GM23338 (cell line): ENCODE measurements at regions not wholly inside any gene's neighbourhood (a gene's known extent, or its start where the extent isn't known, plus 50 kb on each side); places are given as distances from the start of the nearest gene placed in this dataset.
"Not testable (repeated sequence)": the region's sequence is repeated elsewhere in the genome, so short reads cannot be mapped to it uniquely, and the experiment has no call there.

Experiments used
- ATAC-seq: fragments of 200-7000 bp; cut with Tn5 transposase; 3 replicates; pipeline ENCODE4 v1.9.1; 2020
- DNase-seq: peaks from one replicate; pipeline ENCODE4 v3.0.0-alpha.2; 2015; ENCODE audit warnings: low spot score
- H2AFZ ChIP-seq: fragments of 200-600 bp; sonication (generic); 2 replicates; pipeline ENCODE4 v1.8.0; 2016; ENCODE audit warnings: antibody characterized with exemption, mild to moderate bottlenecking, moderate library complexity
- H3F3A ChIP-seq: fragments of 200-600 bp; sonication (generic); replicated peaks from 2 replicates; pipeline ENCODE4 v1.8.0; 2017; ENCODE audit warnings: antibody characterized with exemption, mixed run types, low read depth
- H3K27ac ChIP-seq: fragments of 200-600 bp; sonication (generic); 2 replicates; pipeline ENCODE4 v1.6.1; 2016; ENCODE audit warnings: low read depth
- H3K27me3 ChIP-seq: fragments of 200-600 bp; sonication (generic); 2 replicates; pipeline ENCODE4 v1.8.0; 2016; ENCODE audit warnings: mild to moderate bottlenecking, mixed run types, moderate library complexity; ENCODE audit not compliant: insufficient read depth
- H3K36me3 ChIP-seq: fragments of 200-600 bp; sonication (generic); 2 replicates; pipeline ENCODE4 v1.8.0; 2016; ENCODE audit warnings: mild to moderate bottlenecking; ENCODE audit not compliant: insufficient read depth
- H3K4me1 ChIP-seq: fragments of 200-600 bp; sonication (generic); 2 replicates; pipeline ENCODE4 v1.8.0; 2016; ENCODE audit warnings: mild to moderate bottlenecking, moderate library complexity; ENCODE audit not compliant: insufficient read depth
- H3K4me2 ChIP-seq: fragments of 200-600 bp; sonication (generic); 2 replicates; pipeline ENCODE4 v1.7.1; 2017; ENCODE audit warnings: mixed run types
- H3K4me3 ChIP-seq: fragments of 200-600 bp; sonication (generic); 2 replicates; pipeline ENCODE4 v1.6.1; 2016; ENCODE audit warnings: mixed run types
- H3K79me2 ChIP-seq: fragments of 200-600 bp; sonication (generic); replicated peaks from 2 replicates; pipeline ENCODE4 v1.8.0; 2017; ENCODE audit warnings: mild to moderate bottlenecking; ENCODE audit not compliant: insufficient read depth
- H3K9me2 ChIP-seq: fragments of 200-600 bp; sonication (generic); 2 replicates; pipeline ENCODE4 v1.8.0; 2017; ENCODE audit not compliant: insufficient read depth
- H4K20me1 ChIP-seq: fragments of 200-600 bp; sonication (generic); replicated peaks from 2 replicates; pipeline ENCODE4 v1.8.0; 2017; ENCODE audit warnings: mild to moderate bottlenecking; ENCODE audit not compliant: insufficient read depth
- H3K27ac Mint-ChIP-seq: 2 replicates; pipeline ENCODE4 v1.8.0; 2020; ENCODE audit warnings: inconsistent platforms, mild to moderate bottlenecking, moderate library complexity, mixed read lengths
- H3K27me3 Mint-ChIP-seq: 3 replicates; pipeline ENCODE4 v1.8.0; 2022; ENCODE audit warnings: low read depth, mild to moderate bottlenecking, moderate library complexity, mixed read lengths, inconsistent platforms; ENCODE audit not compliant: insufficient read depth, poor library complexity
- H3K36me3 Mint-ChIP-seq: 3 replicates; pipeline ENCODE4 v1.8.0; 2021; ENCODE audit warnings: low read depth, mild to moderate bottlenecking, inconsistent platforms, moderate library complexity, mixed read lengths
- H3K4me1 Mint-ChIP-seq: 3 replicates; pipeline ENCODE4 v1.8.0; 2020; ENCODE audit warnings: mild to moderate bottlenecking, inconsistent platforms, mixed read lengths
- H3K4me3 Mint-ChIP-seq: 3 replicates; pipeline ENCODE4 v1.8.0; 2021; ENCODE audit warnings: moderate library complexity, mild to moderate bottlenecking, inconsistent platforms, mixed read lengths
- H3K9me3 Mint-ChIP-seq: 3 replicates; pipeline ENCODE4 v1.8.0; 2020; ENCODE audit warnings: moderate library complexity, mild to moderate bottlenecking, inconsistent platforms, mixed read lengths
- CREB1 ChIP-seq: fragments of 250-450 bp; sonication (Bioruptor Pico); IDR thresholded peaks from 2 replicates; pipeline ENCODE4 v1.5.0; 2020; ENCODE audit warnings: low read depth, mild to moderate bottlenecking, moderate library complexity
- EZH2 ChIP-seq: fragments of 200-600 bp; sonication (generic); IDR thresholded peaks from one replicate; pipeline ENCODE4 v1.8.0; 2017; ENCODE audit warnings: antibody characterized with exemption, mild to moderate bottlenecking, low read depth; ENCODE audit not compliant: unreplicated experiment
- EZH2phosphoT487 ChIP-seq: fragments of 200-600 bp; sonication (generic); IDR thresholded peaks from one replicate; pipeline ENCODE4 v1.8.1; 2018; ENCODE audit warnings: antibody characterized with exemption; ENCODE audit not compliant: unreplicated experiment
- JUNB ChIP-seq: IDR thresholded peaks from one replicate; pipeline ENCODE4 v1.6.1; 2016; ENCODE audit warnings: antibody characterized with exemption; ENCODE audit not compliant: unreplicated experiment
- NANOG ChIP-seq: IDR thresholded peaks from 2 replicates; pipeline ENCODE4 v1.6.1; 2016; ENCODE audit warnings: antibody characterized with exemption, borderline replicate concordance
- STAT1 ChIP-seq: IDR thresholded peaks from one replicate; pipeline ENCODE4 v1.6.1; 2016; ENCODE audit warnings: antibody characterized with exemption; ENCODE audit not compliant: unreplicated experiment
- ZNF331 ChIP-seq: fragments of 250-450 bp; sonication (Bioruptor Pico); IDR thresholded peaks from 2 replicates; pipeline ENCODE4 v1.5.0; 2020; ENCODE audit warnings: low read depth, mild to moderate bottlenecking, moderate library complexity
- TF ChIP-seq, protein P1 (sequence below): fragments of 250-450 bp; sonication (Bioruptor Pico); IDR thresholded peaks from 2 replicates; pipeline ENCODE4 v1.5.0; 2020; ENCODE audit warnings: mild to moderate bottlenecking, moderate library complexity
- TF ChIP-seq, protein P2 (sequence below): IDR thresholded peaks from 2 replicates; pipeline ENCODE4 v1.6.1; 2016; ENCODE audit warnings: antibody characterized with exemption
- TF ChIP-seq, protein P3 (sequence below): IDR thresholded peaks from one replicate; pipeline ENCODE4 v1.6.1; 2018; ENCODE audit warnings: antibody characterized with exemption; ENCODE audit not compliant: unreplicated experiment
- TF ChIP-seq, protein P4 (sequence below), 2 experiments: fragments of 200-600 bp in 1 of 2; sonication (generic) in 1 of 2; conservative IDR thresholded peaks; 2 replicates each; pipeline versions ENCODE4 v1.5.1 to v1.6.1; 2016 to 2017; ENCODE audit warnings: antibody characterized with exemption in 2 of 2, low read depth in 2 of 2, mild to moderate bottlenecking in 2 of 2, moderate library complexity in 1 of 2

DNA sequence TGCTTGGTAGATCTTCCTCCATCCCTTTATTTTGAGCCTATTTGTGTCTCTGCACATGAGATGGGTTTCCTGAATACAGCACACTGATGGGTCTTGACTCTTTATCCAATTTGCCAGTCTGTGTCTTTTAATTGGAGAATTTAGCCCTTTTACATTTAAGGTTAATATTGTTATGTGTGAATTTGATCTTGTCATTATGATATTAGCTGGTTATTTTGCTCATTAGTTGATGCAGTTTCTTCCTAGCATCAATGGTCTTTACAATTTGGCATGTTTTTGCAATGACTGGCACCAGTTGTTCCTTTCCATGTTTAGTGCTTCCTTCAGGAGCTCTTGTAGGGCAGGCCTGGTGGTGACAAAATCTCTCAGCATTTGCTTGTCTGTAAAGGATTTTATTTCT lies 72.4 kb downstream of the HNRNPD start:
- not testable (repeated sequence) for H3K4me3 Mint-ChIP-seq, H3K27ac ChIP-seq, H2AFZ ChIP-seq, H3K36me3 Mint-ChIP-seq, H4K20me1 ChIP-seq, H3K27me3 Mint-ChIP-seq, H3K4me3 ChIP-seq, H3F3A ChIP-seq, H3K4me1 Mint-ChIP-seq, H3K4me2 ChIP-seq, H3K79me2 ChIP-seq, H3K36me3 ChIP-seq, H3K4me1 ChIP-seq, H3K9me2 ChIP-seq, H3K27me3 ChIP-seq, H3K27ac Mint-ChIP-seq, DNase-seq, ATAC-seq
- peaks cover 29% of the 10 kb centered on the region for H3K9me3 Mint-ChIP-seq

DNA sequence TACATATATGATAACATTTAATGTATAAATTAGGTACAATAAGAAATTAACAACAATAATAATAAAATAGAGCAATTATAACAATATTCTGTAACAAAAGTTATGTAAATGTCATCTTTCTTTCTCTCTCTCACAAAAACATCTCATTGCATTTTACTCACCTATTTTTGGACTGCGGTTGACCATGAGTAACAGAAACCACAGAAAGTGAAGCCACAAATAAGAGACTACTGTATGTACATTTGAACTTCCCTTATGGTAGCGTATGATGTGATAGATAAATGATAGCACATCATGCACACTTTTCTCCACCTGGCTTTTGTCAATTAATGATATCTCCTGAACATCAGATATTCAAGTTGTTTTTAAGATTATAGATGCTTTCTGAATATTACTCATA lies 80.5 kb downstream of the HNRNPD start:
- no peak overlapping the region for H3K4me2 ChIP-seq
- H3F3A ChIP-seq: no peaks in the 10 kb centered on the region
- H3K9me3 Mint-ChIP-seq: no peaks in the 10 kb centered on the region
- H3K36me3 ChIP-seq: no peaks in the 10 kb centered on the region
- no peak for DNase-seq
- no peaks in the 10 kb centered on the region for H3K9me2 ChIP-seq
- H2AFZ ChIP-seq: no peak overlapping the region
- no peaks in the 10 kb centered on the region for H3K4me1 Mint-ChIP-seq
- no peaks in the 10 kb centered on the region for H4K20me1 ChIP-seq
- H3K79me2 ChIP-seq: no peaks in the 10 kb centered on the region
- no peak overlapping the region for H3K4me3 ChIP-seq
- H3K27me3 ChIP-seq: no peaks in the 10 kb centered on the region
- no peaks in the 10 kb centered on the region for H3K36me3 Mint-ChIP-seq
- H3K4me1 ChIP-seq: no peaks in the 10 kb centered on the region
- ATAC-seq: no peak
- no peaks in the 10 kb centered on the region for H3K27me3 Mint-ChIP-seq
- no peak overlapping the region for H3K27ac ChIP-seq
- no peak overlapping the region for H3K4me3 Mint-ChIP-seq
- H3K27ac Mint-ChIP-seq: no peak overlapping the region
- TF ChIP-seq ZNF331 (CRISPR knock-in tag): no peak
- TF ChIP-seq EZH2phosphoT487: no peak
- TF ChIP-seq, protein P1, sequence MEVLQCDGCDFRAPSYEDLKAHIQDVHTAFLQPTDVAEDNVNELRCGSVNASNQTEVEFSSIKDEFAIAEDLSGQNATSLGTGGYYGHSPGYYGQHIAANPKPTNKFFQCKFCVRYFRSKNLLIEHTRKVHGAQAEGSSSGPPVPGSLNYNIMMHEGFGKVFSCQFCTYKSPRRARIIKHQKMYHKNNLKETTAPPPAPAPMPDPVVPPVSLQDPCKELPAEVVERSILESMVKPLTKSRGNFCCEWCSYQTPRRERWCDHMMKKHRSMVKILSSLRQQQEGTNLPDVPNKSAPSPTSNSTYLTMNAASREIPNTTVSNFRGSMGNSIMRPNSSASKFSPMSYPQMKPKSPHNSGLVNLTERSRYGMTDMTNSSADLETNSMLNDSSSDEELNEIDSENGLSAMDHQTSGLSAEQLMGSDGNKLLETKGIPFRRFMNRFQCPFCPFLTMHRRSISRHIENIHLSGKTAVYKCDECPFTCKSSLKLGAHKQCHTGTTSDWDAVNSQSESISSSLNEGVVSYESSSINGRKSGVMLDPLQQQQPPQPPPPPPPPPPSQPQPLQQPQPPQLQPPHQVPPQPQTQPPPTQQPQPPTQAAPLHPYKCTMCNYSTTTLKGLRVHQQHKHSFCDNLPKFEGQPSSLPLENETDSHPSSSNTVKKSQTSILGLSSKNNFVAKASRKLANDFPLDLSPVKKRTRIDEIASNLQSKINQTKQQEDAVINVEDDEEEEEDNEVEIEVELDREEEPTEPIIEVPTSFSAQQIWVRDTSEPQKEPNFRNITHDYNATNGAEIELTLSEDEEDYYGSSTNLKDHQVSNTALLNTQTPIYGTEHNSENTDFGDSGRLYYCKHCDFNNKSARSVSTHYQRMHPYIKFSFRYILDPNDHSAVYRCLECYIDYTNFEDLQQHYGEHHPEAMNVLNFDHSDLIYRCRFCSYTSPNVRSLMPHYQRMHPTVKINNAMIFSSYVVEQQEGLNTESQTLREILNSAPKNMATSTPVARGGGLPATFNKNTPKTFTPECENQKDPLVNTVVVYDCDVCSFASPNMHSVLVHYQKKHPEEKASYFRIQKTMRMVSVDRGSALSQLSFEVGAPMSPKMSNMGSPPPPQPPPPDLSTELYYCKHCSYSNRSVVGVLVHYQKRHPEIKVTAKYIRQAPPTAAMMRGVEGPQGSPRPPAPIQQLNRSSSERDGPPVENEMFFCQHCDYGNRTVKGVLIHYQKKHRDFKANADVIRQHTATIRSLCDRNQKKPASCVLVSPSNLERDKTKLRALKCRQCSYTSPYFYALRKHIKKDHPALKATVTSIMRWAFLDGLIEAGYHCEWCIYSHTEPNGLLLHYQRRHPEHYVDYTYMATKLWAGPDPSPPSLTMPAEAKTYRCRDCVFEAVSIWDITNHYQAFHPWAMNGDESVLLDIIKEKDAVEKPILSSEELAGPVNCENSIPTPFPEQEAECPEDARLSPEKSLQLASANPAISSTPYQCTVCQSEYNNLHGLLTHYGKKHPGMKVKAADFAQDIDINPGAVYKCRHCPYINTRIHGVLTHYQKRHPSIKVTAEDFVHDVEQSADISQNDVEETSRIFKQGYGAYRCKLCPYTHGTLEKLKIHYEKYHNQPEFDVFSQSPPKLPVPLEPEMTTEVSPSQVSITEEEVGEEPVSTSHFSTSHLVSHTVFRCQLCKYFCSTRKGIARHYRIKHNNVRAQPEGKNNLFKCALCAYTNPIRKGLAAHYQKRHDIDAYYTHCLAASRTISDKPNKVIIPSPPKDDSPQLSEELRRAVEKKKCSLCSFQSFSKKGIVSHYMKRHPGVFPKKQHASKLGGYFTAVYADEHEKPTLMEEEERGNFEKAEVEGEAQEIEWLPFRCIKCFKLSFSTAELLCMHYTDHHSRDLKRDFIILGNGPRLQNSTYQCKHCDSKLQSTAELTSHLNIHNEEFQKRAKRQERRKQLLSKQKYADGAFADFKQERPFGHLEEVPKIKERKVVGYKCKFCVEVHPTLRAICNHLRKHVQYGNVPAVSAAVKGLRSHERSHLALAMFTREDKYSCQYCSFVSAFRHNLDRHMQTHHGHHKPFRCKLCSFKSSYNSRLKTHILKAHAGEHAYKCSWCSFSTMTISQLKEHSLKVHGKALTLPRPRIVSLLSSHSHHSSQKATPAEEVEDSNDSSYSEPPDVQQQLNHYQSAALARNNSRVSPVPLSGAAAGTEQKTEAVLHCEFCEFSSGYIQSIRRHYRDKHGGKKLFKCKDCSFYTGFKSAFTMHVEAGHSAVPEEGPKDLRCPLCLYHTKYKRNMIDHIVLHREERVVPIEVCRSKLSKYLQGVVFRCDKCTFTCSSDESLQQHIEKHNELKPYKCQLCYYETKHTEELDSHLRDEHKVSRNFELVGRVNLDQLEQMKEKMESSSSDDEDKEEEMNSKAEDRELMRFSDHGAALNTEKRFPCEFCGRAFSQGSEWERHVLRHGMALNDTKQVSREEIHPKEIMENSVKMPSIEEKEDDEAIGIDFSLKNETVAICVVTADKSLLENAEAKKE (CRISPR knock-in tag): no peak
- TF ChIP-seq CREB1 (CRISPR knock-in tag): no peak
- TF ChIP-seq, protein P2, sequence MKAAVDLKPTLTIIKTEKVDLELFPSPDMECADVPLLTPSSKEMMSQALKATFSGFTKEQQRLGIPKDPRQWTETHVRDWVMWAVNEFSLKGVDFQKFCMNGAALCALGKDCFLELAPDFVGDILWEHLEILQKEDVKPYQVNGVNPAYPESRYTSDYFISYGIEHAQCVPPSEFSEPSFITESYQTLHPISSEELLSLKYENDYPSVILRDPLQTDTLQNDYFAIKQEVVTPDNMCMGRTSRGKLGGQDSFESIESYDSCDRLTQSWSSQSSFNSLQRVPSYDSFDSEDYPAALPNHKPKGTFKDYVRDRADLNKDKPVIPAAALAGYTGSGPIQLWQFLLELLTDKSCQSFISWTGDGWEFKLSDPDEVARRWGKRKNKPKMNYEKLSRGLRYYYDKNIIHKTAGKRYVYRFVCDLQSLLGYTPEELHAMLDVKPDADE: no peak
- TF ChIP-seq STAT1: no peak
- TF ChIP-seq, protein P3, sequence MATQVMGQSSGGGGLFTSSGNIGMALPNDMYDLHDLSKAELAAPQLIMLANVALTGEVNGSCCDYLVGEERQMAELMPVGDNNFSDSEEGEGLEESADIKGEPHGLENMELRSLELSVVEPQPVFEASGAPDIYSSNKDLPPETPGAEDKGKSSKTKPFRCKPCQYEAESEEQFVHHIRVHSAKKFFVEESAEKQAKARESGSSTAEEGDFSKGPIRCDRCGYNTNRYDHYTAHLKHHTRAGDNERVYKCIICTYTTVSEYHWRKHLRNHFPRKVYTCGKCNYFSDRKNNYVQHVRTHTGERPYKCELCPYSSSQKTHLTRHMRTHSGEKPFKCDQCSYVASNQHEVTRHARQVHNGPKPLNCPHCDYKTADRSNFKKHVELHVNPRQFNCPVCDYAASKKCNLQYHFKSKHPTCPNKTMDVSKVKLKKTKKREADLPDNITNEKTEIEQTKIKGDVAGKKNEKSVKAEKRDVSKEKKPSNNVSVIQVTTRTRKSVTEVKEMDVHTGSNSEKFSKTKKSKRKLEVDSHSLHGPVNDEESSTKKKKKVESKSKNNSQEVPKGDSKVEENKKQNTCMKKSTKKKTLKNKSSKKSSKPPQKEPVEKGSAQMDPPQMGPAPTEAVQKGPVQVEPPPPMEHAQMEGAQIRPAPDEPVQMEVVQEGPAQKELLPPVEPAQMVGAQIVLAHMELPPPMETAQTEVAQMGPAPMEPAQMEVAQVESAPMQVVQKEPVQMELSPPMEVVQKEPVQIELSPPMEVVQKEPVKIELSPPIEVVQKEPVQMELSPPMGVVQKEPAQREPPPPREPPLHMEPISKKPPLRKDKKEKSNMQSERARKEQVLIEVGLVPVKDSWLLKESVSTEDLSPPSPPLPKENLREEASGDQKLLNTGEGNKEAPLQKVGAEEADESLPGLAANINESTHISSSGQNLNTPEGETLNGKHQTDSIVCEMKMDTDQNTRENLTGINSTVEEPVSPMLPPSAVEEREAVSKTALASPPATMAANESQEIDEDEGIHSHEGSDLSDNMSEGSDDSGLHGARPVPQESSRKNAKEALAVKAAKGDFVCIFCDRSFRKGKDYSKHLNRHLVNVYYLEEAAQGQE: no peak
- no peak for TF ChIP-seq JUNB
- no peak for TF ChIP-seq EZH2
- TF ChIP-seq NANOG: no peak
- TF ChIP-seq, protein P4, sequence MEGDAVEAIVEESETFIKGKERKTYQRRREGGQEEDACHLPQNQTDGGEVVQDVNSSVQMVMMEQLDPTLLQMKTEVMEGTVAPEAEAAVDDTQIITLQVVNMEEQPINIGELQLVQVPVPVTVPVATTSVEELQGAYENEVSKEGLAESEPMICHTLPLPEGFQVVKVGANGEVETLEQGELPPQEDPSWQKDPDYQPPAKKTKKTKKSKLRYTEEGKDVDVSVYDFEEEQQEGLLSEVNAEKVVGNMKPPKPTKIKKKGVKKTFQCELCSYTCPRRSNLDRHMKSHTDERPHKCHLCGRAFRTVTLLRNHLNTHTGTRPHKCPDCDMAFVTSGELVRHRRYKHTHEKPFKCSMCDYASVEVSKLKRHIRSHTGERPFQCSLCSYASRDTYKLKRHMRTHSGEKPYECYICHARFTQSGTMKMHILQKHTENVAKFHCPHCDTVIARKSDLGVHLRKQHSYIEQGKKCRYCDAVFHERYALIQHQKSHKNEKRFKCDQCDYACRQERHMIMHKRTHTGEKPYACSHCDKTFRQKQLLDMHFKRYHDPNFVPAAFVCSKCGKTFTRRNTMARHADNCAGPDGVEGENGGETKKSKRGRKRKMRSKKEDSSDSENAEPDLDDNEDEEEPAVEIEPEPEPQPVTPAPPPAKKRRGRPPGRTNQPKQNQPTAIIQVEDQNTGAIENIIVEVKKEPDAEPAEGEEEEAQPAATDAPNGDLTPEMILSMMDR (conservative IDR thresholded peaks at IDR 0.05; ENCODE audit: low read depth in 2 of 2): no peak
